ENCODE measurements at regions not wholly inside any gene's neighbourhood (a gene's known extent, or its start where the extent isn't known, plus 50 kb on each side); places are given as distances from the start of the nearest gene placed in this dataset.
"Not testable (repeated sequence)": the region's sequence is repeated elsewhere in the genome, so short reads cannot be mapped to it uniquely, and the experiment has no call there.

- DNase-seq (ENCODE audit: low read depth), result no peak
- H3K4me3 ChIP-seq (ENCODE audit: low read depth, low read length), result no peak overlapping the region
- TF ChIP-seq CTCF (conservative IDR thresholded peaks at IDR 0.05; ENCODE audit: low read depth, low read length), result no peak
Measured at GRCh38 chr4:11970754-11971153, 542.1 kb upstream of the HS3ST1 start.

GRCh38 chr4:11966782-11967181, 538.1 kb upstream of the HS3ST1 start:
- no peak for DNase-seq (ENCODE audit: low read depth)
- TF ChIP-seq CTCF (conservative IDR thresholded peaks at IDR 0.05; ENCODE audit: low read depth, low read length), result no peak
- no peak overlapping the region for H3K4me3 ChIP-seq (ENCODE audit: low read depth, low read length)

- DNase-seq (ENCODE audit: low read depth), result peak; percentile 4
- peak; percentile 59 for TF ChIP-seq CTCF (conservative IDR thresholded peaks at IDR 0.05; ENCODE audit: low read depth, low read length)
- H3K4me3 ChIP-seq (ENCODE audit: low read depth, low read length), result no peak overlapping the region
Measured at GRCh38 chr4:11954093-11954492, 525.4 kb upstream of the HS3ST1 start.

- no peak for TF ChIP-seq CTCF (conservative IDR thresholded peaks at IDR 0.05; ENCODE audit: low read depth, low read length)
- no peak for DNase-seq (ENCODE audit: low read depth)
- H3K4me3 ChIP-seq (ENCODE audit: low read depth, low read length), result no peak overlapping the region
Measured at GRCh38 chr4:11949355-11949754, 520.7 kb upstream of the HS3ST1 start.

GRCh38 chr4:11947629-11948028, 518.9 kb upstream of the HS3ST1 start:
- not testable (repeated sequence) for DNase-seq (ENCODE audit: low read depth); H3K4me3 ChIP-seq (ENCODE audit: low read depth, low read length)

- DNase-seq (ENCODE audit: low read depth), result no peak
- TF ChIP-seq CTCF (conservative IDR thresholded peaks at IDR 0.05; ENCODE audit: low read depth, low read length), result no peak
- no peak overlapping the region for H3K4me3 ChIP-seq (ENCODE audit: low read depth, low read length)
Measured at GRCh38 chr4:11937941-11938340, 509.2 kb upstream of the HS3ST1 start.

GRCh38 chr4:11931266-11931820, 502.6 kb upstream of the HS3ST1 start:
- no peak for TF ChIP-seq CTCF (conservative IDR thresholded peaks at IDR 0.05; ENCODE audit: low read depth, low read length)
- no peak overlapping the region for H3K4me3 ChIP-seq (ENCODE audit: low read depth, low read length)
- DNase-seq (ENCODE audit: low read depth), result no peak

Data from epithelial cell of proximal tubule (primary cell).